Dedifferentiated amniotic fluid mesenchymal stem cell (primary cell): ENCODE measurements at regions not wholly inside any gene's neighbourhood (a gene's known extent, or its start where the extent isn't known, plus 50 kb on each side); places are given as distances from the start of the nearest gene placed in this dataset.
"Not testable (repeated sequence)": the region's sequence is repeated elsewhere in the genome, so short reads cannot be mapped to it uniquely, and the experiment has no call there.

Source experiments
- DNase-seq: peaks from one replicate; pipeline ENCODE4 v3.0.0-alpha.2; 2016; ENCODE audit errors: extremely low spot score

DNA sequence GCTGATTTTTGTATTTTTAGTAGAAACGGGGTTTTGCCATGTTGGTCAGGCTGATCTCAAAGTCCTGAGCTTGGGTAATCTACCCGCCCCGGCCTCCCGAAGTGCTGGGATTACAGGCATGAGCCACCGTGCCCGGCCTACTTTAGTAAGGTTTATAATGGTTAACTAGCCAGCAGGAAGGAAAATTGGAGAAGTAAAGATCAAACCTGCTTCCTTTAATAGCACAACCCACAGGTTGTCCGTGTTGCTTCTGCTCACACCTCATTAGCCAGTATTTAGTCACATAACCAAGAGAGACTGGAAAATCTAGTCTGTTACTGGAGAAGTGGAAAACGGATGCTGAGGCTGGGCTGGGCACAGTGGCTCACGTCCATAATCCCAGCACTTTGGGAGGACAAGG lies 51.9 kb upstream of the TBL1XR1 start:
- DNase-seq, result no peak

GRCh38 chr3:177250151-177250550 lies 52.9 kb upstream of the TBL1XR1 start:
- no peak for DNase-seq

DNA sequence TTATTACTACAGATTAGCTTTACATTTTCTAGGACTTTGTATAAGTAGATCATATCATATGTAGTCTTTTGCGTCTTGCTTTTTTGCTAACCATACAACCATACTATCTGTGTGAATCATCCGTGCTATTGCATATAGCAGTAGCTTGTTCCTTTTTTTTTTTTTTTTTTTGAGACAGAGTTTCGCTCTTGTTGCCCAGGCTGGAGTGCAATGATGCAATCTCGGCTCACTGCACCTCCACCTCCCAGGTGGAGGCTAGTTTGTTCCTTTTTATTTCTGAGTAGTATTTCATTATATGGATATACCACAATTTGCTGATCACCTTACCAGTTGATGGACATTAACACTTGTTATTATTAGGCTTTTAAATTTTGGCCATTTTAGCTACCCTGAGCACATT lies 54.5 kb upstream of the TBL1XR1 start:
- no peak for DNase-seq

- DNase-seq, result no peak
Measured at GRCh38 chr3:177257006-177257405, 59.7 kb upstream of the TBL1XR1 start.

GRCh38 chr3:177257625-177258024 lies 60.3 kb upstream of the TBL1XR1 start:
- no peak for DNase-seq

DNA sequence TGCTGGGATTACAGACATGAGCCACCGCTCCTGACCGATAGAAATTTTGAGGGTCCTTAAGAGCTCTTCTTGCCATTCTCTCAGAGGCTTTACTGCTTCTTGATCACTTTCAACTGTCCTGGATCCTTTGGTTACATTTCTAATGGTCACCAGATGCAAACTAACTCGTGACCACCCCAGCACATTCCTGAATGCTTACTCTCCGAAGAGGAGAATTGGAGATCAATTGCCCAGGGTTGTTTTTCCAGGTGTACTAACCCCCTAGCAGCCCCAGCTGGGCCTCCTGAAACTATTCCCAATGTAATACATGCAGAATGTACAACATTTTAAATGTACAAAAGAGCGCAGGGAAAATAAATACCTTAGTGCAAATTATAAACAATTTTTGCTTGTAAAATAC lies 65.1 kb upstream of the TBL1XR1 start:
- no peak for DNase-seq

GRCh38 chr3:177263615-177264368 lies 66.5 kb upstream of the TBL1XR1 start:
- peak; percentile 22 for DNase-seq

DNA sequence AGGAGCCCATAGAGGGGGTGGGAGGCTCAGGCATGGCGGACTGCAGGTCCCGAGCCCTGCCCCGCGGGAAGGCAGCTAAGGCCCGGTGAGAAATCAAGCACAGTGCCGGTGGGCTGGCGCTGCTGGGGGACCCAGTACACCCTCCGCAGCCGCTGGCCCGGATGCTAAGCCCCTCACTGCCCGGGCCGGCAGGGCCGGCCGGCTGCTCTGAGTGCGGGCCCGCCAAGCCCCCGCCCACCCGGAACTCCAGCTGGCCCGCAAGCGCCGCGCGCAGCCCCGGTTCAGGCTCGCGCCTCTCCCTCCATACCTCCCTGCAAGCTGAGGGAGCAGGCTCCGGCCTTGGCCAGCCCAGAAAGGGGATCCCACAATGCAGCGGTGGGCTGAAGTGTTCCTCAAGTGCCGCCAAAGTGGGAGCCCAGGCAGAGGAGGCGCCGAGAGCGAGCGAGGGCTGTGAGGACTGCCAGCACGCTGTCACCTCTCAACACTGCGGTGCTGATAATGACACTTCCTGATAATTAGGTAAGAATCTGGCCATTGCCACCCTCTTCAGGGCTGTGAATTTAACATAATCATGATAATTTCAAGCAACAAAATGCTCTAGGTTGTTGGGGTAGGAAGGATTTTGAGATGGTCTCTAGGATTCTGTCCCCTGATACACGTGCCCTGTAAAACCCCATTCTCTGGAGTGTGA lies 74.7 kb upstream of the TBL1XR1 start:
- DNase-seq, result not testable (repeated sequence)

- no peak for DNase-seq
Measured at GRCh38 chr3:177278016-177278415, 80.7 kb upstream of the TBL1XR1 start.

- DNase-seq, result no peak
Measured at GRCh38 chr3:177279118-177279815, 82.0 kb upstream of the TBL1XR1 start.

DNA sequence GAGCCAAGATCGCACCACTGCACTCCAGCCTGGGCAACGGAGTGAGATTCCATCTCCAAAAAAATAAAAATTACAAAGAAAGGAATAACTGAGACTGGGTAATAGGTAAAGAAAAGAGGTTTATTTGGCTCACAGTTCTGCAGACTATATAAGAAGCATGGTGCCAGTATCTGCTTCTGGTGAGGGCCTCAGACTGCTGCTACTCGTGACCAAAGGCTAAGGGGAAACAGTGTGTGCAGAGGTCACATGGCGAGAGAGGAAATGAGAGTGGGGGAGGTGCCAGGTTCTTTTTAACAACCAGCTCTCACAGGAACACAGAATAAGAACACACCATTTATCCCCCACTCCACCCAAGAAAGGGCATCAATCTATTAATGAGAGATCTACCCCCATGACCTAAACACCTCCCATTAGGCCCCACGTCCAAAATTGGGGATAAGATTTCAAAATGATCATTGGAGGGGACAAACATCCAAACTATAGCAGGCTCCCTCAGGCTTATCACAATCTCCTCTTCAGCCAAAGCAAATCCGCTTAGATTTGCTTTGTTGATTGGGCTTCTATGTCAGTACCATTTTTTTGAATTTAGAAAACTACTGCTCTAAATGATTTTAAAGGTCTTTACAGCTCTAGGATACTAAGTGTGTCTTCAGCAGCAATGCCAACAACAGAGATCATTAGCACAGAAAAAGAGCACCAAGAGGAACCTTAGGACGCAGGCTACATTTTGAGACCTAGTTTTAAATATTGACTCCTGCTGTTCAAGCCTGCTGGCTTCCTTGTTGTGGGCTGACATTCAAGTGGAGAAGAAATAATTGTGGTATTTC lies 84.2 kb upstream of the TBL1XR1 start:
- DNase-seq, result no peak

GRCh38 chr3:177282119-177282655 lies 84.9 kb upstream of the TBL1XR1 start:
- no peak for DNase-seq

- DNase-seq, result no peak
Measured at GRCh38 chr3:177283983-177284382, 86.7 kb upstream of the TBL1XR1 start.

DNA sequence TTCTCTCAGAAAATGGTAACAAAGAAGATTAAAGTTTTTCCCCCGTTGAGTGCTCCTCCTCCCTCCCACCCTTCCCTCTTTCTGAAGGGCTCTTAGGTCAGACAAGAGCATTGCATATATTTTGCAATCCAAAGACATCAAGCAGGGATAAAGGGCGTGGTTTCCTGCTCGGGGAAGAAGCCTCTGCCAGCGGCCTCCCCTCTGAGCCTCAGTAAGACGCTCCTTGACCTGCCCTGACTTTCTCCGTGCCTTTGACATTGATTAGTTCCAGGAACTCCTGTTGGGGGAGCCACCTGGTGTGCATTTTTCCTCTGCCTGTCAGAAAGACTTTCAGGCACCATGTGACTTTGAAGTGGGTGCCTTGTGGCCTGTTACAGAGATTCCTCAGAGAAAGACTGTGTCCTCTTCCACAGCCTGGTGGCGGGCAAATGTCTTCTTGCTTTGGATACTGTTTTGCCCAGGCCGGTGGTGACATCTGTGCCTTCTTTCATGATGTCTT lies 87.2 kb upstream of the TBL1XR1 start:
- DNase-seq, result no peak

GRCh38 chr3:177286034-177286433 lies 88.8 kb upstream of the TBL1XR1 start:
- no peak for DNase-seq

GRCh38 chr3:177287231-177287630 lies 89.9 kb upstream of the TBL1XR1 start:
- DNase-seq, result no peak

DNA sequence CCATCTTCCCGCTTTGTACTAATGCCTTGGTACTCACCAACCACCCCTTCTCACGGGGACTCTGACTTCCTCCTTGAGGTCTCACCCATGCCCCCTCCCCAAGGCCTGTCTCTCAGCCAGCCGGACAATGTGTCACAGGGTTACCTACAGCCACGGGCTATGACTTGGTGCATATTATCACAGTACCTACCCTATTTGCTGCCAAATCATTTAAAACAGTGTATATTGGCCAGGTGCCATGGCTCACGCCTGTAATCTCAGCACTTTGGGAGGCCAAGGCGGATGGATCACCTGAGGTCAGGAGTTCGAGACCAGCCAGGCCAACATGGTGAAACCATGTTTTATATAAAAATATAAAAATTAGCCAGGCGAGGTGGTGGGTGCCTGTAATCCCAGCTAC lies 93.4 kb upstream of the TBL1XR1 start:
- DNase-seq, result no peak

GRCh38 chr3:177294221-177294620 lies 96.9 kb upstream of the TBL1XR1 start:
- DNase-seq, result no peak

DNA sequence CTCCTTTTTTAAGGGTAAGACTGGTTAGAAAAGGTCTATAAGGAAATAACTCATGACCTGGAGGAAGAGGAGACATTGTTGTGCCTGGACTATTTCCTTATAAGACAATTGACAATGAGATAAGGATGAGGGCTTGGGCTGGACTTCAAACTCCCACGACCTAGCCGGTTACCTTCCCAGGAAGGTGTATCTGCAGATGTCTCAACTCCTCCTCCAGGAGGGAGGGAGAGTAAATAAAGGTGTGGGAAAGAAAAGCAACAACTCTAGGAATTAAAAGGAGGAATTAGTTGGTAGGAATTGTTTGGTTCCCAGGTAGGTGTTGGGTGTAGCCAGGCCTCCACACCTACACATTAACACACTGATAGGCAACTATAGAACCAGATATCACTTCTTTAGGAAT lies 97.8 kb upstream of the TBL1XR1 start:
- no peak for DNase-seq

GRCh38 chr3:177299250-177299649 lies 102.0 kb upstream of the TBL1XR1 start:
- DNase-seq, result no peak

GRCh38 chr3:177300039-177300833 lies 103.0 kb upstream of the TBL1XR1 start:
- DNase-seq, result no peak
